GM23248 (cell line): ENCODE measurements at regions not wholly inside any gene's neighbourhood (a gene's known extent, or its start where the extent isn't known, plus 50 kb on each side); places are given as distances from the start of the nearest gene placed in this dataset.

Experiments
- EZH2 ChIP-seq: fragments of 200-600 bp; sonication (generic); IDR thresholded peaks from 2 replicates; pipeline ENCODE4 v1.6.1; 2018; ENCODE audit warnings: antibody characterized with exemption, mild to moderate bottlenecking; ENCODE audit not compliant: insufficient read depth, poor library complexity, severe bottlenecking
- EZH2phosphoT487 ChIP-seq: fragments of 200-600 bp; sonication (generic); IDR thresholded peaks from 2 replicates; pipeline ENCODE4 v1.6.1; 2018; ENCODE audit warnings: antibody characterized with exemption, moderate library complexity, mild to moderate bottlenecking, low read depth; ENCODE audit not compliant: insufficient read depth

DNA sequence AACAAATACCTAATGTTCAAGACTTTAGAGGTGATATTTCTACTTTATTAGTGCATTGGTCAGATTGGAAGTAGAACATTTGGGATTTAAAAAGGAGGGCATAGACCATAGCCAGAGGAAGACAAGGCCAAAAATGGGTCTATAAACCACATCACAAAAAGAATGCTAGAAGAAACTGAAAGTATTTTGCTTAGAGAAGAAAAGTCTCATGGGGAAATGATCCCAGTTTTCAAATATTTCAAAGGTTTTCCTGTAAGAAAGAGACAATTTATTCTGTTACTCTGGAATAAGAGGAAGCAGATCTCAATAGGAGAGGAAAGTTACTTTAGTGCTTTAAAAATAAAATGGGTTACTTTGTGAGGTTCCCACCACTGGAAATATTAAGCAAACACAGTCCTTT is 341.4 kb downstream of the TNS1 start:
- TF ChIP-seq EZH2 (no peak), EZH2phosphoT487 (no peak)
